ENCODE measurements at regions not wholly inside any gene's neighbourhood (a gene's known extent, or its start where the extent isn't known, plus 50 kb on each side); places are given as distances from the start of the nearest gene placed in this dataset.

DNA sequence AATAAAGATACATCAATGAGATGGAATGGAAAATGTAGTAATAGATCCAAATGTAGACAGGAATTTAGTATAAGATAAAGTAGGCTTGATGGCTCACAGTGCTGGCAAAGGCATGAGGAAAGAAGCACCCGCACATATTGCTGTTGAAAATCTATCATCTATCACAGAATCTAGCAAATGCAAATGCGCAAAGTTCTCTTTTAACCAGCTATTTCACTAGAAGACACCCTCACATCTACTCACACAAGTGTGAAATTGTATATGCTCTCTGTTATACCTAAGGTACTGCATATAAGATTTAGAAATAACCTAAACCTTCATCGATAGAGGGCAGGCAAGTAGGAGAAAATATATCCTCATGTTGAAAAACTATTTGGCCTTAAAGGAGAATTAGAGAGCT is 756.7 kb upstream of the SEMA6D start (continued):
- TF ChIP-seq, protein P1, sequence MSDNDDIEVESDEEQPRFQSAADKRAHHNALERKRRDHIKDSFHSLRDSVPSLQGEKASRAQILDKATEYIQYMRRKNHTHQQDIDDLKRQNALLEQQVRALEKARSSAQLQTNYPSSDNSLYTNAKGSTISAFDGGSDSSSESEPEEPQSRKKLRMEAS (IDR thresholded peaks at IDR 0.05; ENCODE audit: low read depth, low read length): no peak
- TF ChIP-seq ZNF274 (IDR thresholded peaks at IDR 0.05; ENCODE audit: insufficient read depth, insufficient read length) (no peak), HCFC1 (IDR thresholded peaks at IDR 0.05; ENCODE audit: low read length) (no peak), SIN3A (IDR thresholded peaks at IDR 0.05; ENCODE audit: low read depth, low read length) (no peak), ZNF622 (IDR thresholded peaks at IDR 0.05) (no peak), RCOR1 (conservative IDR thresholded peaks at IDR 0.05; ENCODE audit: low read depth, low read length) (no peak), ZNF207 (IDR thresholded peaks at IDR 0.05; ENCODE audit: borderline replicate concordance) (no peak)
- TF ChIP-seq, protein P2, sequence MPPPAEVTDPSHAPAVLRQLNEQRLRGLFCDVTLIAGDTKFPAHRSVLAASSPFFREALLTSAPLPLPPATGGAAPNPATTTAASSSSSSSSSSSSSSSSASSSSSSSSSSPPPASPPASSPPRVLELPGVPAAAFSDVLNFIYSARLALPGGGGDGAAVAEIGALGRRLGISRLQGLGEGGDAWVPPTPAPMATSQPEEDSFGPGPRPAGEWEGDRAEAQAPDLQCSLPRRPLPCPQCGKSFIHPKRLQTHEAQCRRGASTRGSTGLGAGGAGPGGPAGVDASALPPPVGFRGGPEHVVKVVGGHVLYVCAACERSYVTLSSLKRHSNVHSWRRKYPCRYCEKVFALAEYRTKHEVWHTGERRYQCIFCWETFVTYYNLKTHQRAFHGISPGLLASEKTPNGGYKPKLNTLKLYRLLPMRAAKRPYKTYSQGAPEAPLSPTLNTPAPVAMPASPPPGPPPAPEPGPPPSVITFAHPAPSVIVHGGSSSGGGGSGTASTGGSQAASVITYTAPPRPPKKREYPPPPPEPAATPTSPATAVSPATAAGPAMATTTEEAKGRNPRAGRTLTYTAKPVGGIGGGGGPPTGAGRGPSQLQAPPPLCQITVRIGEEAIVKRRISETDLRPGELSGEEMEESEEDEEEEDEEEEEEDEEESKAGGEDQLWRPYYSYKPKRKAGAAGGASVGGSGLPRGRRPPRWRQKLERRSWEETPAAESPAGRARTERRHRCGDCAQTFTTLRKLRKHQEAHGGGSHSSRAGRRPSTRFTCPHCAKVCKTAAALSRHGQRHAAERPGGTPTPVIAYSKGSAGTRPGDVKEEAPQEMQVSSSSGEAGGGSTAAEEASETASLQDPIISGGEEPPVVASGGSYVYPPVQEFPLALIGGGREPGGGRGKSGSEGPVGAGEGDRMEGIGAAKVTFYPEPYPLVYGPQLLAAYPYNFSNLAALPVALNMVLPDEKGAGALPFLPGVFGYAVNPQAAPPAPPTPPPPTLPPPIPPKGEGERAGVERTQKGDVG (CRISPR knock-in tag; IDR thresholded peaks at IDR 0.05): no peak
- TF ChIP-seq, protein P3, sequence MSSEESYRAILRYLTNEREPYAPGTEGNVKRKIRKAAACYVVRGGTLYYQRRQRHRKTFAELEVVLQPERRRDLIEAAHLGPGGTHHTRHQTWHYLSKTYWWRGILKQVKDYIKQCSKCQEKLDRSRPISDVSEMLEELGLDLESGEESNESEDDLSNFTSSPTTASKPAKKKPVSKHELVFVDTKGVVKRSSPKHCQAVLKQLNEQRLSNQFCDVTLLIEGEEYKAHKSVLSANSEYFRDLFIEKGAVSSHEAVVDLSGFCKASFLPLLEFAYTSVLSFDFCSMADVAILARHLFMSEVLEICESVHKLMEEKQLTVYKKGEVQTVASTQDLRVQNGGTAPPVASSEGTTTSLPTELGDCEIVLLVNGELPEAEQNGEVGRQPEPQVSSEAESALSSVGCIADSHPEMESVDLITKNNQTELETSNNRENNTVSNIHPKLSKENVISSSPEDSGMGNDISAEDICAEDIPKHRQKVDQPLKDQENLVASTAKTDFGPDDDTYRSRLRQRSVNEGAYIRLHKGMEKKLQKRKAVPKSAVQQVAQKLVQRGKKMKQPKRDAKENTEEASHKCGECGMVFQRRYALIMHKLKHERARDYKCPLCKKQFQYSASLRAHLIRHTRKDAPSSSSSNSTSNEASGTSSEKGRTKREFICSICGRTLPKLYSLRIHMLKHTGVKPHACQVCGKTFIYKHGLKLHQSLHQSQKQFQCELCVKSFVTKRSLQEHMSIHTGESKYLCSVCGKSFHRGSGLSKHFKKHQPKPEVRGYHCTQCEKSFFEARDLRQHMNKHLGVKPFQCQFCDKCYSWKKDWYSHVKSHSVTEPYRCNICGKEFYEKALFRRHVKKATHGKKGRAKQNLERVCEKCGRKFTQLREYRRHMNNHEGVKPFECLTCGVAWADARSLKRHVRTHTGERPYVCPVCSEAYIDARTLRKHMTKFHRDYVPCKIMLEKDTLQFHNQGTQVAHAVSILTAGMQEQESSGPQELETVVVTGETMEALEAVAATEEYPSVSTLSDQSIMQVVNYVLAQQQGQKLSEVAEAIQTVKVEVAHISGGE (CRISPR knock-in tag; IDR thresholded peaks at IDR 0.05): no peak

All from GM12878 (cell line).